HG02763 (cell line): ENCODE measurements at regions not wholly inside any gene's neighbourhood (a gene's known extent, or its start where the extent isn't known, plus 50 kb on each side); places are given as distances from the start of the nearest gene placed in this dataset.

Experiments
- ATAC-seq: cut with Tn5 transposase; IDR thresholded peaks from one replicate; pipeline ENCODE4 v1.9.1; 2021; ENCODE audit warnings: mild to moderate bottlenecking, moderate library complexity; ENCODE audit not compliant: unreplicated experiment

DNA sequence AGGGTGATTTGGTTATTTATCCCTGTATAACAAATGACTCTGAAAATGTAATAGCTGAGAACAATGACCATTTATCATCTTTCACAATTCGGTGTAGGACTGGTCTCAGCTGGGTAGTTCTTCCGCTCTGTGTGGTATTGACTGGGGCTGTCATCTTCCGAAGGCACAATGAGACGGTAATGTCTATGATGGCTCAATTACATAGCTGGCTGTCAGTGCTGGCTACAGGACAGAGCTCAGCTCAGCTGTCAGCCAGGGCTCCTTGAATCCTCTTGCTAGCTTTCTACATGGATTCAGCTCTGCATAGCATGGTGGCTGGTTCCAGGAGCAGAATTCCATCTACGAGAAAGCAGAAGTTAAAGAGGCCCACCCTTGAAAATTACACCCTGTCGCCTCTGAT lies 483.8 kb downstream of the TDRD15 start:
- no peak for ATAC-seq

DNA sequence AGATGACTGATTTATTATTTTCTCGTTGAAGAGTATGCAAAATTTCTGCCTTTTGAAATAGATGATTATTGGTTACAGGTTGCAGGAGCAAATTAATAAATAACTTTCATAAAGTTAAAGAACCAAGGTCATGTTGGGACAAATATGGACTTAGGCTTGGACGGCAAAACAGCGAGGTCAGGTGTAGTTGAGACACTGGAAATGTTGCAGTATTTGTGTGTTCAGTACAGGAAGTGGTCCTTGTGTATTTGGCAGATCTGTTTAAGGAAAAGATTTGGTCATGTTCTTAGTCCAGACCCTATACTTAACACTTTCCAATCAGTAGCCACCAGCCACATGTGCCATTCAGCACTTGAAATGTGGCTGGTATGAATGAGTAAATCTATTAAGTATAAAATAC lies 486.5 kb downstream of the TDRD15 start:
- ATAC-seq, result no peak

GRCh38 chr2:21617885-21618434 lies 494.2 kb downstream of the TDRD15 start:
- ATAC-seq, result no peak

DNA sequence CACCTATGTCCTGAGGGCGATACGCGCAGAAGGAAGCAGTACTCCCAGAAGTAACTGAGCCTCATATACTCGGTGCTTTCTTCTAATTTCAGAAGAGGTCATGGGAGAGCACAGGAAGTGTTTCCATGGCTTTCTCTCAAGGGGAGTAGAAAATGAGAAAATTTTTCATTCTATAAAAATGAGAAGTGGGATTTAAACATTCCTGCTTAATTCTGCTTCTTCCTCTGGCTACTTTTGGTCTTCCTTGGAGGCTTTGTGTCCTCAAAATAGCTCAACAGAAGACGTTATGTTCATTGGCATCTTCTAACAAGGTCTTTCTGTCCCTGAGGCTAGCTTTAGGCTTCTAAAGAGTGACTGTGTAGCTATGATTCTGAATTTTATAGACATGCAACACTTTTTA lies 497.0 kb downstream of the TDRD15 start:
- ATAC-seq, result no peak

DNA sequence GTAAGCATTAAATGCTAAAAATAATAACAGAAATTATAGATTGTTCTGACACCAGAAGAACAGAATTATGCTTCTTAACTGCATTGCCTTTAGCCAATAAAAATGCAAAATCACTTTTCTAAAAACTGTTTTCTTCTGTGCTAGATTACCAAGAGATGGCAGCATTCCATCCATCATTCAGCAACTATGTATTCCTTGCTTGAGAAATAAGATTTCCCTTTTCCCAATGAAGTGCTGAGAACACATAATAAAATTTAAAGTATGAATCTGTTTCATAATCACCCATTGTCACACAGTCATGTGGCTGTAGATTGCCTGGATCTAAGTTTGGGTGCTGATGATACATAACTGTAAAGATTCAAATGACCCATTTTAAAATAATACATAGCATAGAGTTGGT lies 504.2 kb downstream of the TDRD15 start:
- no peak for ATAC-seq

- ATAC-seq, result no peak
These were observed 509.2 kb downstream of the TDRD15 start for GRCh38 chr2:21633015-21633414.

DNA sequence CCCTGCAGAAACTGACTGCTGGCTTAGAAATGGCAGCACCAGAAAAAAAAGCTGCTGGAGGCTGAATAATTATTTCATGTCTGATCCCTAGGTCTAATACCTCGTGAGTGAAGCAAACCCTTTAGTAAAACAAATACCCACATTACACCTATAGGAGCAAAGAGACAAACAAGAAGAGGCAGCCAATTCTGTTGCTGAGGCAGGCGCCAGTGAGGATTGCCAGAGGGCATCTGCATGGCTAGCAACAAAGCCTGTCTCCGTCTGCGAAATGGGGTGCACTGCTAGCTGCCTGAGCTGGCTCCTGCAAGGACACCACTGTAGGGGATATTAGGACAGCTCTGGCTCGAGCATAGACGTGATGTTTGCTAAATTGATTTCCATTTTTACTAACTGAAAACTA lies 509.7 kb downstream of the TDRD15 start:
- no peak for ATAC-seq

DNA sequence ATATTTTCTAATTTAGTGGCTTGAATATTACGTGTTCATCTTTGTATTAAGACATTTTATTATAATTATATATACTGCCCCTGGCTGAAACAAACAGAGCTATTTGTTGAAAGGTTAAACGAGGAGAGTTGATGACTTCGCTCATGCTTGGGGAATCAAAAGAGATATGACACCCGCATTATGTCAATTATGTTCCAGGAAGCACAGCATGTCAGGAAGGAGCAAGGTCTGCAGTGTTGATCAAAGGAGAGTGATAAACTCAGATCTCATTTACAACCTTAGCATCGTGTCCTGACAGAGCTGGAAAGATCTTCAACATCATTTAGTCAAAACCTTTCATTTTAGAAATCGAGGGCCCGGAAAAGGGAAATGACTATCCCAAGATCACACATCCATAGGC lies 510.1 kb downstream of the TDRD15 start:
- no peak for ATAC-seq

GRCh38 chr2:21640046-21640445 lies 516.3 kb downstream of the TDRD15 start:
- no peak for ATAC-seq

GRCh38 chr2:21642647-21643046 lies 518.9 kb downstream of the TDRD15 start:
- no peak for ATAC-seq

- ATAC-seq, result no peak
These were observed 519.4 kb downstream of the TDRD15 start for GRCh38 chr2:21643180-21643579.

GRCh38 chr2:21644266-21644665 lies 520.5 kb downstream of the TDRD15 start:
- no peak for ATAC-seq

DNA sequence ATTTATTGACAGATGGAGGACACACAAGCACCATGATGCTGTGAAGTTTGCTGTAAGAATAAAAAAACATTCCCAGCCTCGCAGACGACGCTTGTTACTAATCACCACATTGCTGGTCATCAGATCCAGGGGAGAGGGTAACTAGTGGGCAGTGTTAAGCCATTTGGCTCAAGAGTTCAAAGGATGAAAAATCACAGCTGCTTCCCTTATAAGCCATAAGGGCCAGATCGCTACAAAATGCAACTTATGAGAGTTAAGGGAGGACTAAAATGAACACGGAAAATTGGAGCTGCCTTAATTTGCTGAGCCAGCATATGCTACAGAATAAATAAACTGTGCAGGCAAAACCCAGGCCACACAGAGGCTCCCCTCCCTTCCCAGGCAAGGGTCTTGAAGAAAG lies 522.6 kb downstream of the TDRD15 start:
- ATAC-seq, result no peak

DNA sequence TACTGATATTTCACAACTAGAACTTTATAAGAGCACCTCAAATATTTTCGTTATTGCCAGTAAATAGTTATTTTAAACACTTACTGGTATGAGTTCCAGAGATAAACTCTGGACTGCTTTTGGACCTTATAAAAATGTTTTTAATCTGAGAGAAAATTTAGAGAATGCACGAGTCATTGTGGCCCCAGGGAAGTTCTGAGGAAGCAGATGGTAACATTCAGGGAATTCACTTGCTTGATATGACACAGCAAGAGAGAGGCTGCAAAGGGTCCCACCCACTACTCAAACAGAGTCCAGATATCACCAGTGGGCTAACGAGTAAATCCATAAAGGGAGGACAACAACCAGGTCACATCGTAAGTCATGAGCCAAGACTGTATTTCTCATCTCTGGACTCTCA lies 526.8 kb downstream of the TDRD15 start:
- ATAC-seq, result no peak

DNA sequence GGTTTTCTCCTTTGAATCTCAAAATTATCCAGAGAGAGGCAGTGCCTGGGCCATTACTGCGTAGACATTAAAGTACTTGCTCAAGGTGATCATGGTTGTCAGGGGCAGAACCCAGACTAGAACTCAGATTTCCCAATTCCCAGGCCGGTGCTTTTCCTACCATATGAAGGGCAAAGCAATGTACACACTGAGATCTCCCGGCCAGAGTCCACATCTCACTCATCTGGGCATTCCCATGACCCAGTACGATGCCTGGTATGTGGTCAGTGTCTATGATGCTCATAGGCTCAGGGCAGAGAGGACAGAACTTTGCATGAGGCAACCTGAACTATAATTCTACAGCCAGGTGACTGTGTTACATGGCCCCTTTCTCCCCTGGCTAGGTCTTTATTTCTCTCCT lies 531.4 kb downstream of the TDRD15 start:
- no peak for ATAC-seq

- no peak for ATAC-seq
These were observed 532.7 kb downstream of the TDRD15 start for GRCh38 chr2:21656330-21657075.

GRCh38 chr2:21657445-21657844 lies 533.7 kb downstream of the TDRD15 start:
- no peak for ATAC-seq

- no peak for ATAC-seq
These were observed 534.5 kb downstream of the TDRD15 start for GRCh38 chr2:21658269-21658668.

DNA sequence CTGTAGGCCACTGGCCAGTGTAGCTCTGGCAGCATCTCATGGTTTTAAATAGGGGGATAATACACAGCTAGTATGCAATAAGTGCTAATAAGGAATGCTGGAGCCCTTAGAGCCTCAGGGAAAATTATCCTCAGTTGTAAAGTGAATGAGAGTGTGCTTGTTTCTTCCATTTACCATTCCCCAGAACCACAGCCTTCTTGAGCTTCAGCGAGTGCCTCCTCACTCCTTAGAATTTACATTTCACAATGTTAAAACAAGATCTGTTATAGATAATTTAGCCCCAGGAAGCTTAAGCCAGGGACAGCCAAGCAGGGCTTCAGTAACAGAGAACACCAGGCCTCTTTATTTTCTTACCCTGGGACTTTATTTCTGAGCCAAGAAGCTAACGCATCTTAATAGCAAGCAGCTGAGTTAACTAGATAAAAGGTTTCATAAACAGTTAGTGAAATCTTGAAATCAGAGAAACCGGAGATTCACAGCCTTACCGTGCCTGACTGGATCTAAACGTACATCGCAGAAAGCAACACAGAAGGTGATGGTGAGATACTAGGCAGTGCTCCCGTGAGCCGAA lies 535.2 kb downstream of the TDRD15 start:
- ATAC-seq, result no peak

GRCh38 chr2:21664083-21664482 lies 540.3 kb downstream of the TDRD15 start:
- no peak for ATAC-seq

GRCh38 chr2:21667638-21668037 lies 543.9 kb downstream of the TDRD15 start:
- no peak for ATAC-seq

- no peak for ATAC-seq
These were observed 544.4 kb downstream of the TDRD15 start for GRCh38 chr2:21668078-21668710.
